Esophagus muscularis mucosa (tissue), 4 donors: ENCODE measurements at regions not wholly inside any gene's neighbourhood (a gene's known extent, or its start where the extent isn't known, plus 50 kb on each side); places are given as distances from the start of the nearest gene placed in this dataset.

Experiments
- DNase-seq: peaks from one replicate; pipeline ENCODE4 v3.0.0-alpha.2; 2017; ENCODE audit errors: extremely low spot score
- H3K27ac ChIP-seq, 4 donors: fragments of 200-600 bp; sonication (generic); replicated peaks in 1 of 4; 1 replicate in 3 of 4; 2 replicates in 1 of 4; pipeline ENCODE4 v1.5.1; 2016 to 2019; ENCODE audit warnings: mild to moderate bottlenecking in 1 of 4
- H3K27me3 ChIP-seq, 4 donors: fragments of 200-600 bp; sonication (generic); one replicate each; pipeline versions ENCODE4 v1.5.1 to v1.6.0; 2016 to 2019
- H3K36me3 ChIP-seq, 4 donors: fragments of 200-600 bp; sonication (generic); one replicate each; pipeline ENCODE4 v1.5.1; 2016 to 2019
- H3K4me1 ChIP-seq, 4 donors: fragments of 200-600 bp; sonication (generic); one replicate each; pipeline ENCODE4 v1.5.1; 2016 to 2019
- H3K4me3 ChIP-seq, 4 donors: fragments of 200-600 bp; sonication (generic); 1 replicate in 2 of 4; 2 replicates in 2 of 4; pipeline ENCODE4 v1.5.1; 2016 to 2019; ENCODE audit warnings: mild to moderate bottlenecking in 4 of 4, moderate library complexity in 1 of 4
- H3K9me3 ChIP-seq, 4 donors: fragments of 200-600 bp; sonication (generic); 1 replicate in 3 of 4; 2 replicates in 1 of 4; pipeline ENCODE4 v1.5.1; 2016 to 2019
- CTCF ChIP-seq, 3 experiments: fragments of 200-600 bp in 2 of 3; fragments of 450-650 bp in 1 of 3; sonication (generic) in 2 of 3; IDR thresholded peaks; one replicate each; pipeline ENCODE4 v1.5.1; 2017 to 2019; ENCODE audit warnings: antibody characterized with exemption in 3 of 3, mild to moderate bottlenecking in 2 of 3, moderate library complexity in 1 of 3
- EP300 ChIP-seq: sonication (generic); formaldehyde crosslinking; IDR thresholded peaks from one replicate; pipeline ENCODE4 v1.6.1; 2017; ENCODE audit warnings: antibody characterized with exemption
- POLR2A ChIP-seq: fragments of 450-650 bp; IDR thresholded peaks from one replicate; pipeline ENCODE4 v1.6.1; 2017; ENCODE audit warnings: antibody characterized with exemption, moderate library complexity, mild to moderate bottlenecking, low read depth
- POLR2AphosphoS5 ChIP-seq, 2 donors: sonication (generic); formaldehyde crosslinking; IDR thresholded peaks; one replicate each; pipeline ENCODE4 v1.6.1; 2017; ENCODE audit warnings: antibody characterized with exemption in 2 of 2
- WGBS: methylation state at CpG from one replicate; pipeline ENCODE4 v1.1.5; 2018; 5-methylcytosine and 5-hydroxymethylcytosine counted together
- intact Hi-C: fragments of 100-400 bp; cut with DNase I; formaldehyde crosslinking; loops from one replicate; pipeline ENCODE4 v1.15.1; 2023

- intact Hi-C loops, result no loop called here
- TF ChIP-seq POLR2A, result no peak
- TF ChIP-seq POLR2AphosphoS5 (IDR thresholded peaks at IDR 0.05), result no peak
- TF ChIP-seq CTCF (IDR thresholded peaks at IDR 0.05), result no peak
- no peak for TF ChIP-seq EP300
- H3K27ac ChIP-seq, result no peak overlapping the region
- no peak for DNase-seq
- H3K36me3 ChIP-seq, result no peaks in the 10 kb centered on the region
- no peaks in the 10 kb centered on the region for H3K27me3 ChIP-seq
- H3K9me3 ChIP-seq, result no peaks in the 10 kb centered on the region
- H3K4me3 ChIP-seq, result no peak overlapping the region
- WGBS, result 87% methylated on average over 4 of the region's 4 CpGs
- peaks cover 0 to 18% (median 11%) of the 10 kb centered on the region in 4 donors for H3K4me1 ChIP-seq
Observed at GRCh38 chr2:18401471-18401870, 159.0 kb downstream of the RDH14 start.

GRCh38 chr2:18399601-18400000 lies 160.9 kb downstream of the RDH14 start:
- H3K27ac ChIP-seq, result no peak overlapping the region
- peaks cover 0 to 20% (median 12%) of the 10 kb centered on the region in 4 donors for H3K4me1 ChIP-seq
- DNase-seq, result no peak
- H3K4me3 ChIP-seq, result no peak overlapping the region
- no peaks in the 10 kb centered on the region for H3K27me3 ChIP-seq
- H3K36me3 ChIP-seq, result no peaks in the 10 kb centered on the region
- no peaks in the 10 kb centered on the region for H3K9me3 ChIP-seq
- intact Hi-C loops, result no loop called here
- TF ChIP-seq CTCF (IDR thresholded peaks at IDR 0.05) (no peak), EP300 (no peak), POLR2AphosphoS5 (IDR thresholded peaks at IDR 0.05) (no peak), POLR2A (no peak)
- WGBS, result 97% methylated on average over 5 of the region's 5 CpGs

GRCh38 chr2:18398833-18399232 lies 161.6 kb downstream of the RDH14 start:
- DNase-seq, result no peak
- Histone ChIP-seq H3K36me3 (no peaks in the 10 kb centered on the region), H3K4me3 (no peak overlapping the region), H3K27ac (no peak overlapping the region), H3K9me3 (no peaks in the 10 kb centered on the region), H3K4me1 (peaks cover 0 to 20% (median 12%) of the 10 kb centered on the region in 4 donors), H3K27me3 (no peaks in the 10 kb centered on the region)
- WGBS, result 79% methylated on average over 1 of the region's 1 CpG
- peak in 1 of 2 donors; percentile 54 for TF ChIP-seq POLR2AphosphoS5 (IDR thresholded peaks at IDR 0.05)
- TF ChIP-seq POLR2A, result no peak
- intact Hi-C loops, result no loop called here

GRCh38 chr2:18396329-18397010 lies 164.0 kb downstream of the RDH14 start:
- DNase-seq, result no peak

GRCh38 chr2:18395555-18395954 lies 164.9 kb downstream of the RDH14 start:
- Histone ChIP-seq H3K27me3 (no peaks in the 10 kb centered on the region), H3K9me3 (no peaks in the 10 kb centered on the region), H3K4me3 (no peak overlapping the region), H3K27ac (no peak overlapping the region), H3K4me1 (peaks cover 0 to 30% (median 18%) of the 10 kb centered on the region in 4 donors), H3K36me3 (no peaks in the 10 kb centered on the region)
- intact Hi-C loops, result no loop called here
- DNase-seq, result no peak
- no peak for TF ChIP-seq CTCF (IDR thresholded peaks at IDR 0.05)
- TF ChIP-seq POLR2A, result no peak
- TF ChIP-seq POLR2AphosphoS5 (IDR thresholded peaks at IDR 0.05), result no peak
- no peak for TF ChIP-seq EP300
- WGBS, result 68% methylated on average over 5 of the region's 5 CpGs

More at GRCh38 chr2:18396329-18397010, 164.0 kb downstream of the RDH14 start:
- H3K27me3 ChIP-seq, result no peaks in the 10 kb centered on the region
- 34% methylated on average over 9 of the region's 9 CpGs for WGBS
- intact Hi-C loops, result no loop called here
- peak overlapping the region in 2 of 4 donors; percentile 3 to 54 for H3K27ac ChIP-seq
- H3K9me3 ChIP-seq, result no peaks in the 10 kb centered on the region
- peaks cover 0 to 20% (median 12%) of the 10 kb centered on the region in 4 donors for H3K4me1 ChIP-seq
- H3K36me3 ChIP-seq, result no peaks in the 10 kb centered on the region
- TF ChIP-seq POLR2A (no peak), POLR2AphosphoS5 (IDR thresholded peaks at IDR 0.05) (peak; percentile 7 to 26)
- no peak overlapping the region for H3K4me3 ChIP-seq
